Fibroblast of skin of abdomen (primary cell): ENCODE measurements at regions not wholly inside any gene's neighbourhood (a gene's known extent, or its start where the extent isn't known, plus 50 kb on each side); places are given as distances from the start of the nearest gene placed in this dataset.
"Not testable (repeated sequence)": the region's sequence is repeated elsewhere in the genome, so short reads cannot be mapped to it uniquely, and the experiment has no call there.

Source experiments
- DNase-seq: peaks from one replicate; pipeline ENCODE4 v3.0.0-alpha.2; 2013

- DNase-seq: no peak
Measured at GRCh38 chrX:130467936-130468335, 66.1 kb downstream of the RBMX2 start.

- no peak for DNase-seq
Measured at GRCh38 chrX:130468395-130468923, 66.7 kb downstream of the RBMX2 start.

- DNase-seq: no peak
Measured at GRCh38 chrX:130482871-130483270, 81.1 kb downstream of the RBMX2 start.

- no peak for DNase-seq
Measured at GRCh38 chrX:130485870-130486269, 84.1 kb downstream of the RBMX2 start.

- not testable (repeated sequence) for DNase-seq
Measured at GRCh38 chrX:130495502-130495901, 93.7 kb downstream of the RBMX2 start.

GRCh38 chrX:130497531-130497930 lies 95.7 kb downstream of the RBMX2 start:
- DNase-seq: no peak

GRCh38 chrX:130498653-130499274 lies 97.0 kb downstream of the RBMX2 start:
- no peak for DNase-seq

GRCh38 chrX:130502016-130502570 lies 100.3 kb downstream of the RBMX2 start:
- no peak for DNase-seq

GRCh38 chrX:130504019-130504418 lies 102.2 kb downstream of the RBMX2 start:
- no peak for DNase-seq

GRCh38 chrX:130507015-130507414 lies 105.2 kb downstream of the RBMX2 start:
- no peak for DNase-seq

- DNase-seq: not testable (repeated sequence)
Measured at GRCh38 chrX:130512534-130512933, 110.7 kb downstream of the RBMX2 start.

- DNase-seq: no peak
Measured at GRCh38 chrX:130516123-130516522, 114.3 kb downstream of the RBMX2 start.

GRCh38 chrX:130523460-130524394 lies 121.9 kb downstream of the RBMX2 start:
- DNase-seq: peak; percentile 7

- no peak for DNase-seq
Measured at GRCh38 chrX:130524476-130525194, 122.8 kb downstream of the RBMX2 start.

GRCh38 chrX:130529531-130529930 lies 127.7 kb downstream of the RBMX2 start:
- no peak for DNase-seq

GRCh38 chrX:130531066-130531465 lies 129.3 kb downstream of the RBMX2 start:
- DNase-seq: no peak

- DNase-seq: peak; percentile 51
Measured at GRCh38 chrX:130539721-130540321, 138.0 kb downstream of the RBMX2 start.

GRCh38 chrX:130543603-130544325 lies 142.0 kb downstream of the RBMX2 start:
- peak; percentile 17 for DNase-seq

GRCh38 chrX:130545796-130546195 lies 144.0 kb downstream of the RBMX2 start:
- no peak for DNase-seq

- peak; percentile 74 for DNase-seq
Measured at GRCh38 chrX:130549382-130549781, 147.6 kb downstream of the RBMX2 start.

GRCh38 chrX:130550351-130550750 lies 148.6 kb downstream of the RBMX2 start:
- no peak for DNase-seq
